HG03432 (cell line): ENCODE measurements at regions not wholly inside any gene's neighbourhood (a gene's known extent, or its start where the extent isn't known, plus 50 kb on each side); places are given as distances from the start of the nearest gene placed in this dataset.
"Not testable (repeated sequence)": the region's sequence is repeated elsewhere in the genome, so short reads cannot be mapped to it uniquely, and the experiment has no call there.

ENCODE experiments used
- ATAC-seq: cut with Tn5 transposase; IDR thresholded peaks from one replicate; pipeline ENCODE4 v1.9.1; 2021; ENCODE audit warnings: mild to moderate bottlenecking, moderate library complexity; ENCODE audit not compliant: unreplicated experiment

DNA sequence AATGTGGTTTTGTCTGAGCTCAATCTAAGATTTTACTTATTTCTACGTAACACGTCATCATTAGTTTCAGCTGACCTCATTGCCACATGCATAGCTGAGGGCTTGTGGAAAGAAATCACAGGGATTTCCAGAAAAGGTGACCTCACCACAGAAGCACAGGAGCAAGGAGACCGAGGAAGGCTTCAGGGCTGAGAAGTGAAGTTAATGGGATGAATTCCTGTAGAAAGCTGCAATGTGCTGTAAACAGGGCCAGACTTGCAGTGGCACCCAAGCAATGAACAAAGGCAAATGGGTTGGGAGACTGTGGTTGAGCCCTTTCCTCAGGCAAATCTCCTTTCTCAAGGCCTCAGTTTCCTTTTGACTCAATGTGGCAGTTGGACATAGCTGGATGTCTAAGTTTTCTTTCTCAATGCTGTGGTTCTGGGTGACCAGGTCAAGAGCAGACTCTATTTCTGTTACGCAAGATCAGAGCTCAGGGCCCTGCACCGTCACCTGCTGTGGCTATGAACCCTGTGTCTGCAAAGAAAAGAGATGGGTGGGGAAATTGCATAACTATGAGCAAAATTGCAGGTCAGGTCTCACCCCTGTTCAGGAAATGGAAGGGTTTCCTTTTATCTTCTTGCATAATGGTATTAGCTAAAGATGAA, 252.2 kb upstream of the TBL1XR1 start:
- peak; percentile 98 for ATAC-seq

DNA sequence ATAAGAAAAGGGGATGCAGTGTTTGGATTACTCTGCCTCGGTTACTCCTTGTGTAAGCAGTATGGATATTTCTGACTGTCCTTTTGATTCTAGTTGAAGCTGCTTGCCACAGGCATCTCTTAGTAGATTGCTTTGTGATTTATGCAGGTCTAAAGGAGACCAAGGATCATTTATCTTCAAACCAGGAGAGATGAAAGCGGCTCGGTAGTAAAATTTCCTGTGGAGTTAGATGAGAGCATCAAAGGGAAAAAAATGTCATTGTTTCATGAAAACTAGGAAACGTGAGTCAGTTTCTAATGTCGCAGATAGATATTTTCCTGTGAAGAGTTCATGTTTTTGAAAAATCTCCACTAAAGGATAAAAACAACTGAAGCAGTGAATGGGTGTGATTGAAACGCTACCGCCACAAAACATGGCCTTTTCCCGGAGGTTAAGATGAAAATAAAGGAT, 254.0 kb upstream of the TBL1XR1 start:
- no peak for ATAC-seq

DNA sequence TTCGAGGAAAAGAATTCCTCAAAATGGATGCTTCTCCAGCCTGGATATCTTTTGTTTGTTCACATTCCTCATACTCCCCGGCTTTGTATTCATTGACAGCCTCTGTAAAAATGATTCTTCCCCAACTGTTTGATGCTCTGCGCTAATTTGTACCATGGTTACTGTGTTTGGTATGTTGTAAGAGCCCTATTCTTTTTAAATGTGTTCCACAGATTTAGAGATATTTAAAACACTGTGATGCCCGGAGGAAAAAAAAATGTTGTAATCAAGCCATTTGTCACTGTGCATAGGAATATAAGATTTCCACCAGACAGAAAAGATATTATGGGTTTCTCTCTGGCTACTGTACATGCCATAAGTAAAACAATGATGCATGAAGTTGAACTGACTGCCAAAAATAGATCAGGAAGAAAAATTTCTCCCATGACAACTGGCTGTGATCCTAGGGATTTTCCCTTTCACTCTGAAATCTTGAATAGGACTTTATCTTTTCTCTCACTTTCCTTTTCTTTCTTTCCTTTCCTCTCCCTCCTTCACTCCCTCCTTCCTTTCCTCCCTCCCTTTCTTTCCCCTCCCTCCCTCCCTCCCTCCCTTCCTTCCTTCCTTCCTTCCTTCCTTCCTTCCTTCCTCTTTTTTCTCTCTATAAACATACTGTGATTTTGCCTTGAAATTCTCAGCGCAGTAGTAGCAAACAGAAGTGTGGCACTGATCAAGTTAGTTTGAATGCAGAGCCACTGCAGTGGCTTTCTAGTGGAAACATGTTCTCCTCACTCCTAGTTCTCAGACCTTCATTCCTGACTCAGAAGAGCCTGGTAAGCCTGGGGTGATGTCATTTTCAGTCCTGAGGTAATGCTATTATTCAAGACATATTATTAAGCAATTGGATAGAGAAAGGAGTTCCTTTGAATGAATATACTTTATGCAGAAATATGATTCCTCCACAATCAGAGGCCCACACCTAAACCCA, 254.9 kb upstream of the TBL1XR1 start:
- no peak for ATAC-seq

DNA sequence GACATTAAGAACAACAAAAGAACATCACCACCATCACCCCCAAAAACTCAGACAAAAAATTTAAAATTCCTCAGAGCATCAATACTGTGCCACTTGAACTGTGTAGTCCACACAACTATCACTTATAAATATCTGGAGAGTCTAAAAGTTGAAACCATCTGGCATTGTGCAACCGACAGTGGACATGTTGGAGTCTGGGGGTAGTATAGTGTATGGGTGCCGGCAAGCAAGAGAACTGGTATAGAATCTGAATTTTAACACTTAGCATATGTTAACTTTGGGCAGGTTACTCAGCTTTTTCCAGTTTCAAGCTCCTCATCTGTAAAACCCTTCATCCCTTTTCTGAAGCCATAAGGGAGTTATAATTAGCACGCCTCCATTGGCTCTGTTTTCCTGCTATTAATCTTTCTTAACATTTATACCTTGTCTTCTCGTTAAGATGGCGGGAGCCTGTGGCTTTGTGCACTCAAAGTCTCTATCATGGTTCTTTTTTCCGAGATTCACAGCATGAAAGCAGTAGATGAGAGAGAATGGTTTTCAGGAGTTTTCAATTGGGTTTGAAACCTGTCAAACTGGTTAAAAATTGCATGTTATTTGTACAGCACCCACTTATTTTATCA, 255.7 kb upstream of the TBL1XR1 start:
- no peak for ATAC-seq

DNA sequence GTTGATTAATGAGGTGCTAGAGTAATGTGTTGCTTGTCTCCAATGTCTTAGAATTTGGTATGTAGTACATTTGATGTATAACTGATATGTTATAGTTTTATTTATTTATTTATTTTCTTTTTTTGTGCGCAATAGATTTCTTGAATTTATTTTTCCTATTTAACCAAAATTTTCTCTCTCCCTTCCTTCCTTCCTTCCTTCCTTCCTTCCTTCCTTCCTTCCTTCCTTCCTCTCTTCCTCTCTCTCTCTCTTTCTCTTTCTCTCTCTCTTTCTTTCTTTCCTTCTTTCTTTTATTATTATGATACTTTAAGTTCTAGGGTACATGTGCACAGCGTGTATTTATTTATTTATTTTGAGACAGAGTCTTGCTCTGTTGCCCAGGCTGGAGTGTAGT, 256.2 kb upstream of the TBL1XR1 start:
- ATAC-seq, result no peak

DNA sequence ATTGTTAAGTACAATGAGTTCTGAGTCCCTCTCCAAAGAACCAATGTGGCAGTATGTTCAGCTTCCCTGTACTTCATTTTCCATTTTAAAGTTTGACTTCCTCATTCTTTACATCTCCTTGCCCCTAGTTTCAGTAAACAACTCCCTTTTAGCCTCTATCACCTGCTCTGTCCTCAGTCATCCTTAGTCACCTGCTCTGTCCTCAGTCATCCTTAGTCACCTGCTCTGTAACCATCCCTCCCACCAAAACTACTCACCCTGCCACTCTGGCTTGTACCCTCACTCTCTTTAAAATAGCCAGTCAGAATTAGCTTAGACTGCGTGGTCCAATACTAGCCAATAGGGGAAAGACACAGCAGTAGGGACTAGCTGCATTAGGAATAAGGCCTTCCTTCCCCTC, 259.9 kb upstream of the TBL1XR1 start:
- not testable (repeated sequence) for ATAC-seq

DNA sequence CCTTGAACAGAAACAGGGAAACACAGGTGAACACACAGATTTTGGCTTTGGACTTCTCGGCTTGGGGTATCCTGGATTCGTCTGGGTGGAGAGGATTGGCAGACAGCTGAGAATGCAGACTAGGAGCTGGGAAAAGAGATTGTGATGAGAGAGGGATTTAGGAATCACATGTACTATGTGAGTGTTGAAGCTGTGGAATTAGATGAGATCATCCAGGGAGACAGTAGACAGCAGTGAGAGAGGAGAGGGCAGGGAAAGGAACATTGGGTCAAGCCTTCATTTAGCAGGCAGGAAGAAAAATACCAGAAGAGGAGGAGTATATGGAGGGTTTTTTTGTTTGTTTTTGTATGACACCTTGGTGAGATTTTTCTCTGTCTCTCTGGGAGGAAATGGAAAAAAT, 262.1 kb upstream of the TBL1XR1 start:
- no peak for ATAC-seq

DNA sequence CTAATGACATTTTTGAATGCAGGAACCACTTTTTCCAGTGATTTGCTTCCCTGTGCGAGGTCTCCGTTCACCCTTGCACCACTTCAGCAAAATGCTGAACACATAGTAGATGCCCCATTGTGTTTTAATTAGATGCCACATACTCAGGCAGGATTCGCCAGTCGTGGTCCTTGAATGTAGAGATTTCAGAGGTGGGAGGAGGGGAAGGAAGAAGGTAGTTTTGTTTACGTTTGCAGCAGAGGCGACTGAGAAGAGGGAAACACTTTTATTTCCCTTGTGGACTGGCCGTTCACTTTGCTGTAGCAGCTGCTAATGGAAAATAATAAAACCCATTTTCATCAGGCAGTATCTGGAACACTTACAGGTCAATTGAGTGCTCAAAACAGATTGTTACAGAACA, 262.8 kb upstream of the TBL1XR1 start:
- no peak for ATAC-seq

DNA sequence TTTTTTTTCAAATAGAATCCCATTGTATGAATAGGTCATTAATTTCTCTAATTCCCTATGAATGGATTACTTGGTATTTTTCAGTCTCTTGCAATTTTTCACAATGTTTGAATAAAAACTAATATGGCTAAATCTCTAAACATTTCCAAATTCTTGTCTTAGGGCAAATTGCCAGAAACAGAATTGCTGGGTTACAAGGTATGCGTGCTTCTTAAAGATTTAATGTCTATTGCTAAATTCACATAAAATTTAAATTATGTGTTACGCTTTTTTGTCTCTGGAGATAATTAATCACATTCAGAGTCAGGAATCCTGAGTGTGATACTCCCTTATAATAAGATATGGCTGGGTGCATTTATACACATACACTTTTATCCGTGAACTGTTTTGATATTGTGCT, 264.5 kb upstream of the TBL1XR1 start:
- no peak for ATAC-seq

DNA sequence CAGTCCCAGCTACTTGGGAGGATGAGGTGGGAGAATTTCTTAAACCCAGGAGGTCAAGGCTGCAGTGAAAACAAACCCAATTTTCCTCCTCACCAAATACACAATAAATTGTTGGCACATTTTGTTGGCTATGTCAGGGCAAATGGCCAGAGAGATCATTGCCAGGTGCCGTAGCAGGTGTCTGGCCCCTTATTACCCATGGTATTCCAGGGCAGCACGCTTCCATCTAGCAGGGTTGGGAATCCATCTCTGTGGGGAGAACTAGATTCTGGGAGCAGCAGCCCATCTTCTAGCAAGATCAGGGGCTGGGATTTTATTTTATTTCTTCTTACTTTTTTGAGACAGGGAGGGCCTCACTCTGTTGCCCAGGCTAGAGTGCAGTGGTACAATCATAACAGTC, 266.1 kb upstream of the TBL1XR1 start:
- not testable (repeated sequence) for ATAC-seq

DNA sequence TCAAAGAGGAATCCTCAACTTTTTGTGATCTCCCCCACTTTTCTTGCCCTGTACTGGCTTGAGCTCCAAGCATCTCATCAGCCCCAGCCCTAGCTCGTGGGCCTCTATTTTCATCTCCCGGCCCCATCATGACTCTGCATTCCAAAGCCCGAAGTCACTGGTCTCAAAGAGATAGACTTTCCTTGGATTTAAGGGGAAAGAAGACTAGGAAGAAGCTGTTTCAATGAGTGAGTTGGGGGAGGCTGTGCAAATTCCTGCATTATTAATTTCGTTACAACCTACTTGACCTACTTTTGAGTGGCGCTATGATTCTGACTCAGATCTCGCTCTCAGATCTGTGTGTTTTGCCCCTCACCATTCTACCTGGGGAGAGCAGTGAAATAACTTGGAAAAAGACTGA, 266.6 kb upstream of the TBL1XR1 start:
- ATAC-seq, result no peak

DNA sequence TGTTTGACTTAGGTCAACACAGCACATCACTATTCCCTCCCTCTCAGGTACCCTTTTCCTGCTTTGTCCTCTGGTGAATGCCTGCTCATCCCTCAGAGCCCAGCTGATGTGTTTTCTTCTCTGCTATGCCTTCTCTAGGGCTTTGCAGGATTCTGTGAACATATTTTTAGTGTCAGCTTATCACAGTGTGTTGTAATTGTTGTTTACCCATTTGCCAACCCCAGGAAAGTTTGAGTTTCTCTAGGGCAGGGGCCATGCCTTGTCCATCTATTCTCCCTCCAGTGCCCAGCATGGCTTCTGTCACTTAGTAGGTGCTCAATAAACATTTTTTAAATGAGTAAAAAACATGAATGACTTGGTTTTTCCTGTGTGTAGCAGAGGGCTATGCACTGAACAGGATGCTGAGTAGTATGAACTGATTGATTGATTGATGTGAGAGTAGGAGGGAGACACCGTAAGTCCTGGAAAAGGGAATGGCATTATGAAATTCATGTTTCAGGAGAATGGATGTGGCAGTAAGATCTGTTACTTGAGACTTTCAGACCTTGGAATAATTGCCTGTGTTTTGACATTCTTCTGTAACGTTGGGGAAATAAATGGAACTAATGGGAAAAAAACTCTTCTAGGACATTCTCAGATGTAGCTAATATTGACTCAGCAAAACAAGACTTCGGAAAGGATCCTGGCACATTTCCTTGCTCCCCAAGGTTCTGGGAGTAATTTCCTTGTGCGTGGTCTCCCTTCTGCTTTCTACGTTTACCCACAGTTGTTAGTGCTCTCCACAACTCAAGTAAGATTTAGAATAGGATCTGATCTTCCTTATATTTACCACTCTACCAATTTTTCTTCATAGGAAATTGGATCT, 267.3 kb upstream of the TBL1XR1 start:
- no peak for ATAC-seq

DNA sequence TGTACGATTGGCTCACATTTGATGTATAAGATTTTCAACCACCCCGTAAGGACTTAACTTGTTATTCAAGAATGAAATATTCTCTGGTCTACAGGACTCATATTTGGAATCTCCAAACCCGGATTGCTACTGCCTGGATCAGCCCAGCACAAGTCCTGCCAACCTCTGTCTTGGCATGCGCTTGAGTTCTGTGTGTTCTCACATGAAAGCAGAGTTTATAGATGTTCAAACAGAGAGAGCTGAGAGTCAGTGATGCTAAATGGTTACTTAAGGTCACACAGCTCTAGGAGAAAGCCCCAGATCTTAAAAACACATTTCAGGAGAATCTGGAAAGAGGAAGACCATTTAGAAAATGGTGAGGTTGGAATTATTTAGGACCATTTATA, 268.0 kb upstream of the TBL1XR1 start:
- no peak for ATAC-seq

DNA sequence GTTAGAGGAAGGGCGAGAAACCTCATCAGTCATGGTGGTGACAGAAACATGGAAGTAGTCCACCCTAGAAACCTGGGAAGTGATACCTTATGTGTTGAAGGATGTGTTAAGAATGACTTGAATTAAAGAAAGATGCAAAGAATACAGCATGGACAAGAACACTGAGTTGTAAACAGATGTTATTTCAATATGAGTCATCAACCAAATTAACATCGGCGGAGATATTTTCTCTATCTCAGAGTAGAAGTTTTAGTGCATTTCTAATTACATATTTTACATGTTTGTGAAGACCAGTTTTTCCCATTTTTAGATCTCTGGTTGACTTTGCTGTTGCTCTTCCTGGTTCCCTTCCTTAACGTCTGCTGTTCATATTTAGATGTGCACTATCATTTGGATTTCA, 268.8 kb upstream of the TBL1XR1 start:
- no peak for ATAC-seq

DNA sequence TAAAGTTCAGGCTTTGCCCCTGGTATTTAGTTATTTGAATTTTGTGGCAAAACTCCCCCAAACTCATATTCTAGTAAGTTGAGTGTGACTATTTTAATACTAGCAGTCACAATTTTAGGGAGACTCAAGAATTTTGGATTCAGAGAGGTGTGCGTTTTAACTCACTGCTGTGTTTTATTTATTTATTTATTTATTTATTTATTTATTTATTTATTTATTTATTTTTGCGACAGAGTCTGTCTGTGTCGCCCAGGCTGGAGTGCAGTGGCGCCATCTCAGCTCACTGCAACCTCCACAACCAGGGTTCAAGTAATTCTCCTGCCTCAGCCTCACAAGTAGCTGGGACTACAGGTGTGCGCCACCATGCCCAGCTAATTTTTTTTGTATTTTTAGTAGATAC, 269.3 kb upstream of the TBL1XR1 start:
- ATAC-seq, result not testable (repeated sequence)

DNA sequence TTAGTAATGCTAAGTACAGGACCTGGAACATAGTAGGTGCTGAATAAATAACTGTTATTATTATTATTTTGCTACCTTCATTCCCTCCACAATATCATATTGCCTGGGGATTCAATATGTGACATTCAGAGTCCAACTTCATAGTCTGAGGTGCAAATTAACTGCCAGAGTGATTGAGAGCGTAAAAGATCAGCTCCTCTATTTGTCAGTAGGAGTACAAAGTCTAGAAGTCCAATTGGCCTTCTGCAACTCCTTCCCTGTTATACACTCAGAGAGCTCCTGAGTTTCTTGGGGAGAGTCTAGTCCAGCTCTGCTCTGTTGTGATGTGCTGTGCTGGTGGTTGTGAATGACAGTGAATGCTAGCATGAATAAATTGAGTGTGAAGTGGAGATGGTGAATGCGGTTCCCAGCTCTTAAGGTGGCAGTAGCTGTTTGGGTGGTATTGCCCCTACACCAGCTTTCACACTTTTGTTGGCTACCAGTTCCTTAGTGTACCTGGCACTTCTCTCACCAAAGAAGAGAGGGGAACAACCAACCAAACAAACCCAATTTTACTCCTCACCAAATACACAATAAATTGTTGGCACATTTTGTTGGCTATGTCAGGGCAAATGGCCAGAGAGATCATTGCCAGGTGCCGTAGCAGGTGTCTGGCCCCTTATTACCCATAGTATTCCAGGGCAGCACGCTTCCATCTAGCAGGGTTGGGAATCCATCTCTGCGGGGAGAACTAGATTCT, 270.1 kb upstream of the TBL1XR1 start:
- no peak for ATAC-seq

DNA sequence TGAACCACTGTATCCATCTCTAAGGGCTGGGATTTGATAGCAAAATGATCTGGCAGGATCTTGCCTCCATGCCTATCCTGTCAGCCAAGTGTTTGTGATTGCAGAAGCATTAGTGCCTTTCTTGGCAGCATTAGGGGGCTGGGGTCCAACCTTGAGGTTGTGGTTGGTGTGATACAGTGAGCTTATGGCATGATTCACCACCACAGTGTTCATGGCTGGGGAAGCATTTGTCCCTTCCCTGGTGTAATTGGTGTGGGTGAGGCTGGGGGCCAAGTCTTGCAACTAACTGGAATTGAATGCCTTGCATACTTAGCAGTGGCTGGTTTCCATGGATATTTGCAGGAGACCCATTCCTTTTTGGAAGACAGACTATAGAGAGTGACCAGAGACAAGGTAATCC, 271.0 kb upstream of the TBL1XR1 start:
- no peak for ATAC-seq

DNA sequence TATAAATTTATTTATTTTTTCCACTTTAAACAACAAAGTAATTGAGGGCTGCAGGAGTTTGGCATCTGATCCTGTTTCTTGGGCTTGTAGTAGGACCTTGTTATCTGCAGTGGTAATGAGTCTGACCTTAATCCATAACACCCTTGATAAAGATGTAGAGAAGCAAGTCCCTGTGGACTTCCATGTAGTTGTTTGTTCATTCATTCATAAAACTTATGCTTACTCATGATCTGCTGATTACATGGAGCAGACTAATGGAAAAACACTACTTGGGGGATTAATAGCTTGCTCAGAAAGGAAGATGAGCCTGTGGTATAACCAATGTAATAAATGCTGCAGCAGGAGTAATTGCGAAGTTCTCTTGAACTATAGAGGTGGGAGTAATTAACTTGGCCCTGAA, 271.5 kb upstream of the TBL1XR1 start:
- ATAC-seq, result no peak

DNA sequence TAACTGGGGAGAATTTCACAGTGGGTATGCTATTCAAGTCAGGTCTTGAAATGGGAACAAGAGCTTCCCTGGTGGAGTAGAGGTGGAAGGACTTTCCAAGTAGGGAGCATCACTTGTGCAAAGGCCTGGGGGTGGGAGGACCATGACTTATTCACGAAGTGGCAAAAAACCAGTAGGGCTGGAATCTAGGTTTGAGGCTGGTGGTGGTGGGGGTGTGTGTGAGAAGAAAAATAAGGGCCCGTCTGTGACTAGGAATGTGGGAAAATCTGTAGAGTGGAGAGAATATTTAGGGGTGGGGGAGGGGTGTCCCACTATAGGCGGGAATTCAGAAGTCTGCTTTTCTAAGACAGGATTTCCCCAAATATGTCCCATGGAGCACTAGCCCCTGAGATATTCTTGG, 271.9 kb upstream of the TBL1XR1 start:
- no peak for ATAC-seq
